NCI-H82 treated with DMSO at 0.1 percent for 48 hours (cell line): ENCODE measurements at regions not wholly inside any gene's neighbourhood (a gene's known extent, or its start where the extent isn't known, plus 50 kb on each side); places are given as distances from the start of the nearest gene placed in this dataset.

ENCODE experiments used
- DNase-seq: peaks from one replicate; lab custom pipeline; 2025; ENCODE audit not compliant: unreplicated experiment; lab: John Stamatoyannopoulos, UW

DNA sequence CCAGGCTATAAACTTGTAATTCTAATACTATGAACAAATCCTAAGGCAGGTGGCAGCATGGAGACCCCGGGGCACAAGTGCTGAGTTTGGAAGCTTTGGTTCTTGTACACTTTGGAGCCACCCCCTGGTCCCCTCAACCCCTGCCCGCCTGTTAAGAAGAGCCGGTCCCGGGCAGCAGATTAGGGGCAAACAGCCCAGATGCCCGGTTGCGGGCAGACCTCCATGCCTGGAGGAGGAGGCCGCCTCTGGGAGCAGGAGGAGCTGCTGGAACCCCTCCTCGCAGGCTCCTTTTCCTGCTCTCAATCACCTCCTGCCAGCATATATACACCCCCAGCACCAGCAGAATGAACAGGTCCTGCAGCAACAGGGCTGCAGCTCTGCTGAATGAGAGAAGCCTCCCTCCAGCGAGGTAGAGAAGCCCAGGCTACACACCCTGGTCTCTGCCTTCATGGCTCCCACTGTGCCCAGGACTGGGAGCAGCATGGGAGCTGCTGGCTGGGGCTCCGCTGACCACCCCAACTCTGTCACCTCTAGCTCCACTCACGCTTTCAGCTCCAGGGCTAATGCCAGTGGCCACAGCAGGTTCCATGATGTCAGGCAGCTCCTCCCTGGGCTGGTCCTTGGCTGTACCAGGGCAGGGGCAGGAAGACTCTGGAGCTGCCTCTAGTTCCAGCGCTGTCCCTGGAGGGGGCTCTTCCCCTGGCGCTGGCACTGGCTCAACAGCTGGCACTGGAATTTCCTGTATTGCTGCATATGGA lies 1713.5 kb upstream of the ACO1 start:
- DNase-seq = no peak

DNA sequence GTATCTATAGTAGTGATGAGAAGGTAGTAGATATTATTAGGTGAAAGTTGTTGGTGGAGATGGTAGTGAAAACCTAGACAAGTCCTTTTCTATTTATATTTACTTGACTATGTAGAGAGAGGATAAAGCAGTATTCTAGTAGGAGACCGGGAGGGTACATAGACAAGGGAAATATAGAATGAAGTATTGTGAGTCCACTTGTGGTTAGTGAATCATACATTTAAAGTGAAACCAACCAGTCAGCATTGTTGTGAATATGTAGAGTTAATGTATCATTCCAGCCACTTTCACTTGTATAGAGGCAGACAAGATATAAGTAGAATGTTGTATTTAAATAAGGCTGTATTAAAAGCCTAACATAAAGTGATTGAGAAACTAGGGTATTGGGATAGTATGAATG lies 1711.3 kb upstream of the ACO1 start:
- no peak for DNase-seq

DNA sequence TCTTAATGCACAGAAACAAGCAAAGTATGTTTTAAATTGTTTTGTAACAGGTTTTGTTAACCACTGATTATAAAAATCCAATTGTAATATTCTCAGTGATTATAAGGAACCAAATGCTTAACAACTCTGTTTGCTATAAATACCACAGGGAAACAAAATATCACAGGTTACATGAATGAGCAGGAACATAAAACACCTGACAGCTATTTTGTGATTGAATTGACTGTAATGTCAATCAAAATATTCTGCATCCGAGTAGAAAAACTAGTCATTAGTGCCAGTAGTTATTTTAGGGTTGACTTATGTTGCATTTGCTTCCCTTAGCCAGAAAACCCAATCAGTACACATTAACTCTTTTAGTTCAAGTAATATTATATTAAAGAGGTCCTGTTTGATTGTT lies 1707.8 kb upstream of the ACO1 start:
- DNase-seq = no peak

DNA sequence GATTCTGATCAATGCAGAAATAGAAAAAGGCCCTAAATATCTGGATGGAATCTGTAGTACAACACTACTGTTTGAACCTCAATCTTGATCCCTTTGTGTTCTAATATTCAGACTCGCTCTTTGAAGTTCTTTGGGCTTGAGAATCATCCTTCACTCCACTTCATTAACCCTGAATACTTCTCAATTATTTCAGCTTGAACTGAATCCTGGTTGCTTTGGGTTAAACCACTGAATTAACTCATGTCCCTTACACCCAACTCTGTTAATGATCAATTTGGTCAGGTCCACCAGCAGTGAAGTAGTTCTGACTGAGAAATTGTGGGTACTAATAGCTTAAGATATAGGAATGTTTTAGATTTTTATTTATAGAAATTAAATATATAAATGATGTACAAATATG lies 1707.2 kb upstream of the ACO1 start:
- DNase-seq = no peak

GRCh38 chr9:30688801-30689200 lies 1695.6 kb upstream of the ACO1 start:
- DNase-seq = no peak

- no peak for DNase-seq
Observed at GRCh38 chr9:30697958-30698357, 1686.5 kb upstream of the ACO1 start.

DNA sequence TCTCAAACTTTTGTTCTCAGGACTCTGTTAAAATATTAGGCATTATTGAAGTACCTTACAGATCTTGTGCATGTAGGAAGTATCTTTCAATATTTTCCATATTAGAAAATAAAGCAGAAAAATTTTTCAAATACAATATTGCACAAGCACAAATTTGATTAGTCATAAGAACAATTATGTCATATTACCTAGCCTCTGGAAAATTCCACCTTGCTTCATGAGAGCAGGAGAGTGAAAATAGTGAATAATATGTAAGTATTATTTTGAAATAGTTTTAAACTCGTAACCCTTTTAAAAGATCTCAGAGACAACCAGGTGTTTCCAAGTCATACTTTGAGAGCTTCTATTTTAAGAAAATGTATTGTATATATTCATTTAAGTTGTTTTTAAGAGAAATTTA lies 1672.9 kb upstream of the ACO1 start:
- DNase-seq = no peak

DNA sequence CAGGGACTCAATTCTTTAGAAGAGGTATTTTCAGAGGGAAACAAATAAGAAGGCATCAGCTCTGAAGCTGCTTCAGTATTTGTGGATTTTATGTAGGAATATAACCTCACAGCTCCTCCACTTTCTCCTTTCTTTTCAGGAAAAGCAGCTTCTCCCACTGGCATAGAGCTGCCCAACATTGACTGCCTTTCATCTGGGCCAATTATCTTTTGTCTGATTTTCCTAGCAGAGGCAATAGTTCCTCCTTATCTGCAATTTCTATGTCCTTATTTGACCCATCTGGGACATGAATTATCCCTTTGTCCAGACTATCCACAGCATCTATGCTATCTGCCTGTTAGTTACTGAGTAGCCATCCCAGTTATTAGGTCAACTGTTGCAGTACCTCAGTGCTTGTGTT lies 1671.2 kb upstream of the ACO1 start:
- no peak for DNase-seq

GRCh38 chr9:30714389-30714788 lies 1670.1 kb upstream of the ACO1 start:
- DNase-seq = no peak

GRCh38 chr9:30718483-30718882 lies 1666.0 kb upstream of the ACO1 start:
- DNase-seq = no peak

- no peak for DNase-seq
Observed at GRCh38 chr9:30722065-30722464, 1662.4 kb upstream of the ACO1 start.

GRCh38 chr9:30723656-30724055 lies 1660.8 kb upstream of the ACO1 start:
- no peak for DNase-seq

- DNase-seq = no peak
Observed at GRCh38 chr9:30732060-30732459, 1652.4 kb upstream of the ACO1 start.

DNA sequence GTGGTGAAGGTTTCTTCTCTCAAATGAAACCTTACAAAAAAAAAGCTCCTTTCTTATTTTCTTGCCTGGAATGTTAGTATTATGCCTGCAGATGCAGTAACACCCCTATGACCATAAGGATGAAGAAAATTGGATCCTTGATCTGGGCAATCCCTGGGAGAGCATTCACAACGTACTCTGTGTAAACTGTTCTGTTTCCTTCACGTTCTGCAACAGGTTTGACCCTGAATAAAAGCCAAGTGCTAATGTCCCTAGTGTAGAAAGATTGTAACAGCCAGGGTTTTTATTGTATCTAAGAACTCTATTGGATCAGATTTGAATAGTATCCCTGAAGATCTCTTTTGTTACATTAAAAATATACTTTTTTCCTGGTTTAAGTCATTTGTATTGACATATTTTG lies 1639.6 kb upstream of the ACO1 start:
- DNase-seq = no peak

DNA sequence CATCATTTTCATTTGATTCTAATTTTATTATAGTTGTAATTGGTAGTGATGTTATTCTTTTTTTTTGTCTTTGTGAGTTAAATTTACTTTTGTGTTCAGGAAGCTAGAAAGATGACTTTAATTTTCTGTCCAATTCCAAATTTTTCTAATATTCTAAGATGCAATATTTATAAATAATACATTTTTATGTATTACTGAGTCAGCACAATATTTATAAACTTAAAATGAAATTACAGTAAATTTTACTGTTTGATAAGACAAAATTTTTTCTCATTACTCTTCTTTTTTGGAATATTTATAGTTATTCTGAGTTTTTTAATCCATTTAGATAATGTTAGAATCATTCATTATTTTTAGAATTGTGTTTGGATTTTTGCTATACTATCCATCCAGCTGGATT lies 1637.9 kb upstream of the ACO1 start:
- DNase-seq = no peak

GRCh38 chr9:30757723-30758122 lies 1626.7 kb upstream of the ACO1 start:
- DNase-seq = no peak

GRCh38 chr9:30758726-30759446 lies 1625.6 kb upstream of the ACO1 start:
- no peak for DNase-seq

- no peak for DNase-seq
Observed at GRCh38 chr9:30765318-30765717, 1619.1 kb upstream of the ACO1 start.

DNA sequence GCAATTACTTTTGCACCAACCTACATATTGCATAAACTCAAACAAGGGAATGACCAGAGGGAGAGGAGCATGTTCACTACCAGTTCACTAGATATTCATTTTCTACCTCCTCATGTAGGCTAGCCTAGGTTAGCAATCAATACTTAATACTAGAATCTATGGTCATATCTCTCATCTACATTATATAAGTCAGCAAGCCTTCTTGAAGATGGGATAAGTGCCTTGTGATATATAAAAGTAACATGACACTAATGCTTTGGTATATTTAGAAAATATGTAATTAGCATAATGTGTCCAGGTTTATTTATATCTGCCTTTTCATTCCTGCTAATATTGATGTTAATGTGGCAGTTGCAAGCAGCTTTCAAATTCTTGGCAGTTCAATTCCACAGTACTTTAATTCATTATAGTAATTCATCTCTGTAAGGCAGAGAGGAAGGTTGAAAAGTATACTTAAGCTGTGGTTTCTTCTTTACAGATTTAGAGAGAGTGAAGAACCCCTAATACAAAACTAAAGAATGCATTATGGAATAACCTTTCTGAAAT lies 1613.2 kb upstream of the ACO1 start:
- no peak for DNase-seq

DNA sequence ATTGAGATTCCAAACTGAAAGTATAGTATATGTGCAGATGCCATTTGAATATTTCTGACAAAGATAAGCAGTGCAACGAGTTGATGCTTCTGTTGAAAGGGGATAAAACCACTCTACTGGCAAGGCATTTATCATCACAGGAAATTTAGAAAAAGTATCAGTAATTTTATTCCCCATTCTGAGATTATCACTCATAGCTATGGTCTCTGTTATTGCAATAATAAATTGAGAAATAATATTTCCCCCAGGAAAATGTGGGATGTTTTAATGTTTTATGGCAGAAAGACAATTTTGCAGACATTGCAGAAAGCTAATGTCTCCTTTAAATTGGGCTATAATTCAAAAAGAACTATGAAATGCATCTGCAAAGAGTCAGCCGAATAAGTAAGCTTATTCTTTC lies 1612.7 kb upstream of the ACO1 start:
- no peak for DNase-seq

GRCh38 chr9:30773427-30773826 lies 1611.0 kb upstream of the ACO1 start:
- DNase-seq = no peak

DNA sequence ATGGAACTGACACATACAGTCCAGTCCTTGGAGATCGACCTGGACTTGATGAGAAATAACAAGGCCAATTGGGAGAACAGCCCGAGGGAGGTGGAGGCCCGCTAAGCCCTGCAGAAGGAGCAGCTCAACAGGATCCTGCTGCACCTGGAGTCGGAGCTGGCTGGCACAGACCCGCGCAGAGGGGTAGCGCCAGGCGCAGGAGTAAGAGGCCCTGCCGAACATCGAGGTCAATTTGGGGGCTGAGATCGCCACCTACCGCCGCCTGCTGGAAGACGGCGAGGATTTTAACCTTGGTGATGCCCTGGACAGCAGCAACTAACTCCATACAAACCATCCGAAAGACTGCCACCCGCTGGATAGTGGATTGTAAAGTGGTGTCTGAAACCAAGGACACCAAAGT lies 1610.1 kb upstream of the ACO1 start:
- no peak for DNase-seq
